PC-3 (cell line): ENCODE measurements at regions not wholly inside any gene's neighbourhood (a gene's known extent, or its start where the extent isn't known, plus 50 kb on each side); places are given as distances from the start of the nearest gene placed in this dataset.

Experiments
- EZH2 ChIP-seq: fragments of 300-600 bp; sonication (generic); IDR thresholded peaks from one replicate; pipeline ENCODE4 v1.6.1; 2017; ENCODE audit warnings: antibody characterized with exemption, mild to moderate bottlenecking, low read length; ENCODE audit not compliant: unreplicated experiment
- EZH2phosphoT487 ChIP-seq: fragments of 300-600 bp; sonication (generic); IDR thresholded peaks from 2 replicates; pipeline ENCODE4 v1.6.1; 2018; ENCODE audit warnings: mild to moderate bottlenecking, antibody characterized with exemption, low read length, borderline replicate concordance
- TF ChIP-seq, protein P1 (sequence below): fragments of 300-600 bp; sonication (generic); conservative IDR thresholded peaks from 2 replicates; pipeline ENCODE4 v1.5.1; 2017; ENCODE audit warnings: antibody characterized with exemption, low read depth, mild to moderate bottlenecking, low read length

DNA sequence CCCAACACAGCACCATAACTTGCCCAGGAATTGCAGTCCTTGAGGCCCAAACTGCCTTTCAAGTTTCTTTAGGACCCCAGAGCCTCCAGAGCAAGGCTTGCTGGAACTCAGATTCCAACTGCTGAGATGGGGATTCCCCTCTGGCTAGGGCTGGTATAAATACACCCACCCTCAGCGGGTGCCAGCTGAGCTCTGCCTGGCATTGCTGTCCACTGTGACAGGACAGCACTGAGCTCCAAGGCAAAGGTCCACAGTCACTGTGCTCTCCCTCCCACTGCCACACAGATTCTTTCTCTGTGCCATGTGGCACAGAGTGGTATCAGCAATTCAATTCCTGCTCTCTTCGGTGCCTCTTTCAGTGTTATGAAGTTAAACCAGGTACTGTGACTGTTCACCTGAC is 304.2 kb upstream of the LMCD1 start:
- TF ChIP-seq, protein P1, sequence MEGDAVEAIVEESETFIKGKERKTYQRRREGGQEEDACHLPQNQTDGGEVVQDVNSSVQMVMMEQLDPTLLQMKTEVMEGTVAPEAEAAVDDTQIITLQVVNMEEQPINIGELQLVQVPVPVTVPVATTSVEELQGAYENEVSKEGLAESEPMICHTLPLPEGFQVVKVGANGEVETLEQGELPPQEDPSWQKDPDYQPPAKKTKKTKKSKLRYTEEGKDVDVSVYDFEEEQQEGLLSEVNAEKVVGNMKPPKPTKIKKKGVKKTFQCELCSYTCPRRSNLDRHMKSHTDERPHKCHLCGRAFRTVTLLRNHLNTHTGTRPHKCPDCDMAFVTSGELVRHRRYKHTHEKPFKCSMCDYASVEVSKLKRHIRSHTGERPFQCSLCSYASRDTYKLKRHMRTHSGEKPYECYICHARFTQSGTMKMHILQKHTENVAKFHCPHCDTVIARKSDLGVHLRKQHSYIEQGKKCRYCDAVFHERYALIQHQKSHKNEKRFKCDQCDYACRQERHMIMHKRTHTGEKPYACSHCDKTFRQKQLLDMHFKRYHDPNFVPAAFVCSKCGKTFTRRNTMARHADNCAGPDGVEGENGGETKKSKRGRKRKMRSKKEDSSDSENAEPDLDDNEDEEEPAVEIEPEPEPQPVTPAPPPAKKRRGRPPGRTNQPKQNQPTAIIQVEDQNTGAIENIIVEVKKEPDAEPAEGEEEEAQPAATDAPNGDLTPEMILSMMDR: no peak
- no peak for TF ChIP-seq EZH2
- no peak for TF ChIP-seq EZH2phosphoT487
